IMR-90 (cell line): ENCODE measurements at regions not wholly inside any gene's neighbourhood (a gene's known extent, or its start where the extent isn't known, plus 50 kb on each side); places are given as distances from the start of the nearest gene placed in this dataset.

Experiments used
- CEBPB ChIP-seq: IDR thresholded peaks from 2 replicates; pipeline ENCODE4 v1.6.1; 2012; ENCODE audit warnings: low read depth, low read length, improper control_type of control experiment
- CTCF ChIP-seq: conservative IDR thresholded peaks from 2 replicates; pipeline ENCODE4 v1.5.1; 2012; ENCODE audit warnings: mild to moderate bottlenecking, low read depth, low read length, improper control_type of control experiment
- POLR2A ChIP-seq: IDR thresholded peaks from 2 replicates; pipeline ENCODE4 v1.6.1; 2012; ENCODE audit warnings: mild to moderate bottlenecking, low read depth, low read length
- RAD21 ChIP-seq: IDR thresholded peaks from 2 replicates; pipeline ENCODE4 v1.6.1; 2012; ENCODE audit warnings: low read length, improper control_type of control experiment
- RFX5 ChIP-seq: IDR thresholded peaks from 2 replicates; pipeline ENCODE4 v1.8.0; 2012; ENCODE audit warnings: low read depth, mild to moderate bottlenecking, low read length, moderate library complexity
- SMC3 ChIP-seq: fragments of 150-350 bp; IDR thresholded peaks from 2 replicates; pipeline ENCODE4 v1.6.1; 2016; ENCODE audit warnings: low read depth, mild to moderate bottlenecking, antibody characterized with exemption, low read length, moderate library complexity
- TF ChIP-seq, protein P1 (sequence below): fragments of 150-350 bp; IDR thresholded peaks from 2 replicates; pipeline ENCODE4 v1.6.1; 2016; ENCODE audit warnings: low read depth, mild to moderate bottlenecking, low read length, moderate library complexity, borderline replicate concordance
- TF ChIP-seq, protein P2 (sequence below): fragments of 150-350 bp; IDR thresholded peaks from 2 replicates; pipeline ENCODE4 v1.6.1; 2017; ENCODE audit warnings: mild to moderate bottlenecking, antibody characterized with exemption, low read length, low read depth

DNA sequence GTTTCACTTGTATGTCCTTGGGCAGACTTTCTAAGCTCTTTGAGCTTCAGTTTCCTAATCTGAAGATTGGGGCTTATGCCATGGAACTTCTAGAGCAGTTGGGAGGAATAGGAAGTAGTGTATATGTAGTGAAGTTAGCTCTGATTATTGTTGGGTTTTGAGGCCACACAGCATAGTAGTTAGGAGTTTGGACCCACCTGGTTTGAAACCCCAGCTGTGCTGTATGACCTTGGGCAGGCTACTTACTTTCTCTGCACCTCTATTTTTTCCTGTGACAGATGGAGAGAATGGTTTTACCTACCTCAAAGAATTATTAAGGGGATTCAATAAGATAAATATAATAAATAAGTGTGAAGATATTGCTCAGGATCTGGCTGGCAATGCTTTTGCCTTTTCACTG lies 61.4 kb upstream of the ADRB1 start:
- no peak for TF ChIP-seq CTCF
- no peak for TF ChIP-seq RAD21
- TF ChIP-seq, protein P1, sequence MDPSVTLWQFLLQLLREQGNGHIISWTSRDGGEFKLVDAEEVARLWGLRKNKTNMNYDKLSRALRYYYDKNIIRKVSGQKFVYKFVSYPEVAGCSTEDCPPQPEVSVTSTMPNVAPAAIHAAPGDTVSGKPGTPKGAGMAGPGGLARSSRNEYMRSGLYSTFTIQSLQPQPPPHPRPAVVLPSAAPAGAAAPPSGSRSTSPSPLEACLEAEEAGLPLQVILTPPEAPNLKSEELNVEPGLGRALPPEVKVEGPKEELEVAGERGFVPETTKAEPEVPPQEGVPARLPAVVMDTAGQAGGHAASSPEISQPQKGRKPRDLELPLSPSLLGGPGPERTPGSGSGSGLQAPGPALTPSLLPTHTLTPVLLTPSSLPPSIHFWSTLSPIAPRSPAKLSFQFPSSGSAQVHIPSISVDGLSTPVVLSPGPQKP = no peak
- no peak for TF ChIP-seq RFX5
- no peak for TF ChIP-seq POLR2A
- TF ChIP-seq SMC3 = no peak
- TF ChIP-seq, protein P2, sequence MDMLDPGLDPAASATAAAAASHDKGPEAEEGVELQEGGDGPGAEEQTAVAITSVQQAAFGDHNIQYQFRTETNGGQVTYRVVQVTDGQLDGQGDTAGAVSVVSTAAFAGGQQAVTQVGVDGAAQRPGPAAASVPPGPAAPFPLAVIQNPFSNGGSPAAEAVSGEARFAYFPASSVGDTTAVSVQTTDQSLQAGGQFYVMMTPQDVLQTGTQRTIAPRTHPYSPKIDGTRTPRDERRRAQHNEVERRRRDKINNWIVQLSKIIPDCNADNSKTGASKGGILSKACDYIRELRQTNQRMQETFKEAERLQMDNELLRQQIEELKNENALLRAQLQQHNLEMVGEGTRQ = no peak
- no peak for TF ChIP-seq CEBPB
